ENCODE measurements at regions not wholly inside any gene's neighbourhood (a gene's known extent, or its start where the extent isn't known, plus 50 kb on each side); places are given as distances from the start of the nearest gene placed in this dataset.
"Not testable (repeated sequence)": the region's sequence is repeated elsewhere in the genome, so short reads cannot be mapped to it uniquely, and the experiment has no call there.

- H3K27ac ChIP-seq (ENCODE audit: low read depth in 2 of 2, low read length in 2 of 2): no peak overlapping the region
- intact Hi-C loops (cut with DNase I): no loop called here
- no peak overlapping the region for H3K9ac ChIP-seq (ENCODE audit: low read length in 3 of 3)
- no peaks in the 10 kb centered on the region for H3K27me3 ChIP-seq (ENCODE audit: control insufficient read depth, insufficient read depth, low read length)
- FAIRE-seq (no peak), DNase-seq (no peak)
- peaks cover 0 to 3% (median 0%) of the 10 kb centered on the region in 3 donors for H3K9me3 ChIP-seq (ENCODE audit: control insufficient read depth in 2 of 3, insufficient read depth in 1 of 3, low read length in 3 of 3)
- no peaks in the 10 kb centered on the region for H3K4me1 ChIP-seq (ENCODE audit: control insufficient read depth in 2 of 3, insufficient read depth in 2 of 3, low read depth in 1 of 3, low read length in 3 of 3)
- TF ChIP-seq CTCF (IDR thresholded peaks at IDR 0.05; ENCODE audit: borderline replicate concordance, extremely low read depth, insufficient read depth): no peak
- no peak overlapping the region for H3K4me3 ChIP-seq (ENCODE audit: low read length in 3 of 3)
- no peaks in the 10 kb centered on the region for H3K36me3 ChIP-seq (ENCODE audit: control insufficient read depth in 2 of 3, insufficient read depth in 3 of 3, low read length in 3 of 3)
These were observed 1545.5 kb upstream of the DDX18 start for GRCh38 chr2:116269040-116269439.

- H3K4me1 ChIP-seq (ENCODE audit: control insufficient read depth in 2 of 3, insufficient read depth in 2 of 3, low read depth in 1 of 3, low read length in 3 of 3): no peaks in the 10 kb centered on the region
- no peak overlapping the region for H3K9ac ChIP-seq (ENCODE audit: low read length in 3 of 3)
- H3K27me3 ChIP-seq (ENCODE audit: control insufficient read depth, insufficient read depth, low read length): no peaks in the 10 kb centered on the region
- no peak for TF ChIP-seq CTCF (IDR thresholded peaks at IDR 0.05; ENCODE audit: borderline replicate concordance, extremely low read depth, insufficient read depth)
- no peak overlapping the region for H3K27ac ChIP-seq (ENCODE audit: low read depth in 2 of 2, low read length in 2 of 2)
- no peak overlapping the region for H3K4me3 ChIP-seq (ENCODE audit: low read length in 3 of 3)
- no peaks in the 10 kb centered on the region for H3K9me3 ChIP-seq (ENCODE audit: control insufficient read depth in 2 of 3, insufficient read depth in 1 of 3, low read length in 3 of 3)
- no peak for DNase-seq
- no peak for FAIRE-seq
- no peaks in the 10 kb centered on the region for H3K36me3 ChIP-seq (ENCODE audit: control insufficient read depth in 2 of 3, insufficient read depth in 3 of 3, low read length in 3 of 3)
- intact Hi-C loops (cut with DNase I): no loop called here
These were observed 1510.2 kb upstream of the DDX18 start for GRCh38 chr2:116304328-116304727.

GRCh38 chr2:116317111-116317510, 1497.4 kb upstream of the DDX18 start:
- no peak for FAIRE-seq

GRCh38 chr2:116318551-116318950, 1495.9 kb upstream of the DDX18 start:
- FAIRE-seq; H3K36me3 ChIP-seq (ENCODE audit: control insufficient read depth in 2 of 3, insufficient read depth in 3 of 3, low read length in 3 of 3); DNase-seq; H3K27me3 ChIP-seq (ENCODE audit: control insufficient read depth, insufficient read depth, low read length); intact Hi-C loops (cut with DNase I); H3K27ac ChIP-seq (ENCODE audit: low read depth in 2 of 2, low read length in 2 of 2); H3K4me3 ChIP-seq (ENCODE audit: low read length in 3 of 3); H3K4me1 ChIP-seq (ENCODE audit: control insufficient read depth in 2 of 3, insufficient read depth in 2 of 3, low read depth in 1 of 3, low read length in 3 of 3); H3K9me3 ChIP-seq (ENCODE audit: control insufficient read depth in 2 of 3, insufficient read depth in 1 of 3, low read length in 3 of 3); H3K9ac ChIP-seq (ENCODE audit: low read length in 3 of 3): not testable (repeated sequence)

More at GRCh38 chr2:116317111-116317510, 1497.4 kb upstream of the DDX18 start:
- Histone ChIP-seq H3K27me3 (ENCODE audit: control insufficient read depth, insufficient read depth, low read length) (no peaks in the 10 kb centered on the region), H3K9ac (ENCODE audit: low read length in 3 of 3) (no peak overlapping the region), H3K27ac (ENCODE audit: low read depth in 2 of 2, low read length in 2 of 2) (no peak overlapping the region), H3K9me3 (ENCODE audit: control insufficient read depth in 2 of 3, insufficient read depth in 1 of 3, low read length in 3 of 3) (no peaks in the 10 kb centered on the region), H3K36me3 (ENCODE audit: control insufficient read depth in 2 of 3, insufficient read depth in 3 of 3, low read length in 3 of 3) (no peaks in the 10 kb centered on the region), H3K4me1 (ENCODE audit: control insufficient read depth in 2 of 3, insufficient read depth in 2 of 3, low read depth in 1 of 3, low read length in 3 of 3) (no peaks in the 10 kb centered on the region), H3K4me3 (ENCODE audit: low read length in 3 of 3) (no peak overlapping the region)
- intact Hi-C loops (cut with DNase I): no loop called here
- DNase-seq: no peak
- TF ChIP-seq CTCF (IDR thresholded peaks at IDR 0.05; ENCODE audit: borderline replicate concordance, extremely low read depth, insufficient read depth): no peak

Data from kidney (tissue), 13 donors.